ENCODE measurements at regions not wholly inside any gene's neighbourhood (a gene's known extent, or its start where the extent isn't known, plus 50 kb on each side); places are given as distances from the start of the nearest gene placed in this dataset.

GRCh38 chr22:27022274-27022895, 365.0 kb downstream of the MIAT start:
- H3K4me3 ChIP-seq (ENCODE audit: low read depth, low read length, poor library complexity, severe bottlenecking): no peak overlapping the region
- H2AFZ ChIP-seq (ENCODE audit: low read length): no peak overlapping the region
- H3F3A ChIP-seq (ENCODE audit: insufficient read depth, low read length): no peaks in the 10 kb centered on the region
- H4K20me1 ChIP-seq (ENCODE audit: insufficient read depth, low read length): no peaks in the 10 kb centered on the region
- no peaks in the 10 kb centered on the region for H3K79me2 ChIP-seq (ENCODE audit: insufficient read depth, low read length)
- no peak overlapping the region for H3K4me2 ChIP-seq (ENCODE audit: low read length)
- no peaks in the 10 kb centered on the region for H3K36me3 ChIP-seq (ENCODE audit: insufficient read depth, low read length)
- no peaks in the 10 kb centered on the region for H3K9me2 ChIP-seq (ENCODE audit: low read depth, low read length)
- TF ChIP-seq CTCF (IDR thresholded peaks at IDR 0.05; ENCODE audit: low read length): no peak
- no peak for TF ChIP-seq EZH2 (IDR thresholded peaks at IDR 0.05; ENCODE audit: borderline replicate concordance, low read length)
- no peaks in the 10 kb centered on the region for H3K4me1 ChIP-seq (ENCODE audit: insufficient read depth, low read length, severe bottlenecking)
- no peak overlapping the region for H3K9ac ChIP-seq (ENCODE audit: low read length)
- H3K27me3 ChIP-seq (ENCODE audit: insufficient read depth, low read length): no peaks in the 10 kb centered on the region
- H3K9me3 ChIP-seq (ENCODE audit: low read length): no peaks in the 10 kb centered on the region
- no peak overlapping the region for H3K27ac ChIP-seq (ENCODE audit: low read depth, low read length, poor library complexity, severe bottlenecking)

GRCh38 chr22:27022896-27023361, 365.5 kb downstream of the MIAT start:
- H3K9me2 ChIP-seq (ENCODE audit: low read depth, low read length): no peaks in the 10 kb centered on the region
- no peaks in the 10 kb centered on the region for H3K27me3 ChIP-seq (ENCODE audit: insufficient read depth, low read length)
- H3F3A ChIP-seq (ENCODE audit: insufficient read depth, low read length): no peaks in the 10 kb centered on the region
- no peak overlapping the region for H3K4me2 ChIP-seq (ENCODE audit: low read length)
- no peaks in the 10 kb centered on the region for H3K79me2 ChIP-seq (ENCODE audit: insufficient read depth, low read length)
- TF ChIP-seq CTCF (IDR thresholded peaks at IDR 0.05; ENCODE audit: low read length) (no peak), EZH2 (IDR thresholded peaks at IDR 0.05; ENCODE audit: borderline replicate concordance, low read length) (no peak)
- H4K20me1 ChIP-seq (ENCODE audit: insufficient read depth, low read length): no peaks in the 10 kb centered on the region
- H3K27ac ChIP-seq (ENCODE audit: low read depth, low read length, poor library complexity, severe bottlenecking): no peak overlapping the region
- H3K9ac ChIP-seq (ENCODE audit: low read length): no peak overlapping the region
- no peak overlapping the region for H3K4me3 ChIP-seq (ENCODE audit: low read depth, low read length, poor library complexity, severe bottlenecking)
- H2AFZ ChIP-seq (ENCODE audit: low read length): no peak overlapping the region
- H3K4me1 ChIP-seq (ENCODE audit: insufficient read depth, low read length, severe bottlenecking): no peaks in the 10 kb centered on the region
- no peaks in the 10 kb centered on the region for H3K36me3 ChIP-seq (ENCODE audit: insufficient read depth, low read length)
- H3K9me3 ChIP-seq (ENCODE audit: low read length): no peaks in the 10 kb centered on the region

- H3F3A ChIP-seq (ENCODE audit: insufficient read depth, low read length): no peaks in the 10 kb centered on the region
- no peaks in the 10 kb centered on the region for H3K27me3 ChIP-seq (ENCODE audit: insufficient read depth, low read length)
- H3K27ac ChIP-seq (ENCODE audit: low read depth, low read length, poor library complexity, severe bottlenecking): no peak overlapping the region
- no peak overlapping the region for H3K4me2 ChIP-seq (ENCODE audit: low read length)
- H3K9me3 ChIP-seq (ENCODE audit: low read length): no peaks in the 10 kb centered on the region
- no peak overlapping the region for H3K4me3 ChIP-seq (ENCODE audit: low read depth, low read length, poor library complexity, severe bottlenecking)
- H3K79me2 ChIP-seq (ENCODE audit: insufficient read depth, low read length): no peaks in the 10 kb centered on the region
- H3K4me1 ChIP-seq (ENCODE audit: insufficient read depth, low read length, severe bottlenecking): no peaks in the 10 kb centered on the region
- TF ChIP-seq CTCF (IDR thresholded peaks at IDR 0.05; ENCODE audit: low read length) (no peak), EZH2 (IDR thresholded peaks at IDR 0.05; ENCODE audit: borderline replicate concordance, low read length) (no peak)
- H3K36me3 ChIP-seq (ENCODE audit: insufficient read depth, low read length): no peaks in the 10 kb centered on the region
- H3K9ac ChIP-seq (ENCODE audit: low read length): no peak overlapping the region
- no peaks in the 10 kb centered on the region for H4K20me1 ChIP-seq (ENCODE audit: insufficient read depth, low read length)
- H3K9me2 ChIP-seq (ENCODE audit: low read depth, low read length): no peaks in the 10 kb centered on the region
- no peak overlapping the region for H2AFZ ChIP-seq (ENCODE audit: low read length)
These were observed 366.2 kb downstream of the MIAT start for GRCh38 chr22:27023591-27023990.

Measured in OCI-LY1 (cell line).